ENCODE measurements at regions not wholly inside any gene's neighbourhood (a gene's known extent, or its start where the extent isn't known, plus 50 kb on each side); places are given as distances from the start of the nearest gene placed in this dataset.

GRCh38 chr15:93491291-93491690 lies 402.3 kb upstream of the RGMA start:
- H3K4me2 ChIP-seq, result no peak overlapping the region
- no peak for TF ChIP-seq EZH2 (IDR thresholded peaks at IDR 0.05; ENCODE audit: borderline replicate concordance)
- TF ChIP-seq EZH2phosphoT487 (IDR thresholded peaks at IDR 0.05; ENCODE audit: low read depth, severe bottlenecking, unreplicated experiment), result no peak
- TF ChIP-seq CTCF (IDR thresholded peaks at IDR 0.05; ENCODE audit: poor library complexity), result no peak
- no peaks in the 10 kb centered on the region for H3K9me2 ChIP-seq (replicated peaks; ENCODE audit: insufficient read depth)
- no peaks in the 10 kb centered on the region for H3K9me3 ChIP-seq (ENCODE audit: low read depth)
- H3K27ac ChIP-seq, result no peak overlapping the region
- no peak for DNase-seq (ENCODE audit: low spot score)
- H3K4me1 ChIP-seq (ENCODE audit: insufficient read depth), result no peaks in the 10 kb centered on the region
- no peaks in the 10 kb centered on the region for H3K79me2 ChIP-seq
- 93% methylated on average over 8 of the region's 8 CpGs for WGBS (ENCODE audit: low lambda C conversion rate, missing lambda C conversion rate)
- H3K27me3 ChIP-seq, result no peaks in the 10 kb centered on the region
- H3K4me3 ChIP-seq, result no peak overlapping the region
- no peaks in the 10 kb centered on the region for H3K36me3 ChIP-seq (replicated peaks; ENCODE audit: insufficient read depth, low read depth)
- no peaks in the 10 kb centered on the region for H4K20me1 ChIP-seq (ENCODE audit: insufficient read depth, poor library complexity, severe bottlenecking)
- H2AFZ ChIP-seq, result no peak overlapping the region

GRCh38 chr15:93488296-93488713 lies 399.3 kb upstream of the RGMA start:
- no peak overlapping the region for H2AFZ ChIP-seq
- DNase-seq (ENCODE audit: low spot score), result no peak
- no peak for TF ChIP-seq EZH2 (IDR thresholded peaks at IDR 0.05; ENCODE audit: borderline replicate concordance)
- TF ChIP-seq EZH2phosphoT487 (IDR thresholded peaks at IDR 0.05; ENCODE audit: low read depth, severe bottlenecking, unreplicated experiment), result no peak
- TF ChIP-seq CTCF (IDR thresholded peaks at IDR 0.05; ENCODE audit: poor library complexity), result no peak
- WGBS (ENCODE audit: low lambda C conversion rate, missing lambda C conversion rate), result 87% methylated on average over 5 of the region's 5 CpGs
- H3K4me3 ChIP-seq, result no peak overlapping the region
- no peaks in the 10 kb centered on the region for H3K36me3 ChIP-seq (replicated peaks; ENCODE audit: insufficient read depth, low read depth)
- no peak overlapping the region for H3K27ac ChIP-seq
- no peaks in the 10 kb centered on the region for H3K4me1 ChIP-seq (ENCODE audit: insufficient read depth)
- no peaks in the 10 kb centered on the region for H4K20me1 ChIP-seq (ENCODE audit: insufficient read depth, poor library complexity, severe bottlenecking)
- no peaks in the 10 kb centered on the region for H3K9me3 ChIP-seq (ENCODE audit: low read depth)
- H3K79me2 ChIP-seq, result no peaks in the 10 kb centered on the region
- H3K4me2 ChIP-seq, result no peak overlapping the region
- no peaks in the 10 kb centered on the region for H3K27me3 ChIP-seq
- no peaks in the 10 kb centered on the region for H3K9me2 ChIP-seq (replicated peaks; ENCODE audit: insufficient read depth)

GRCh38 chr15:93486407-93487117 lies 397.6 kb upstream of the RGMA start:
- no peak overlapping the region for H2AFZ ChIP-seq
- DNase-seq (ENCODE audit: low spot score), result no peak
- TF ChIP-seq EZH2phosphoT487 (IDR thresholded peaks at IDR 0.05; ENCODE audit: low read depth, severe bottlenecking, unreplicated experiment) (no peak), EZH2 (IDR thresholded peaks at IDR 0.05; ENCODE audit: borderline replicate concordance) (no peak), CTCF (IDR thresholded peaks at IDR 0.05; ENCODE audit: poor library complexity) (no peak)

More at GRCh38 chr15:93486407-93487117, 397.6 kb upstream of the RGMA start:
- Histone ChIP-seq H3K9me2 (replicated peaks; ENCODE audit: insufficient read depth) (no peaks in the 10 kb centered on the region), H3K27ac (no peak overlapping the region), H4K20me1 (ENCODE audit: insufficient read depth, poor library complexity, severe bottlenecking) (no peaks in the 10 kb centered on the region), H3K4me3 (no peak overlapping the region), H3K36me3 (replicated peaks; ENCODE audit: insufficient read depth, low read depth) (no peaks in the 10 kb centered on the region), H3K4me2 (no peak overlapping the region), H3K79me2 (no peaks in the 10 kb centered on the region), H3K9me3 (ENCODE audit: low read depth) (no peaks in the 10 kb centered on the region), H3K27me3 (no peaks in the 10 kb centered on the region), H3K4me1 (ENCODE audit: insufficient read depth) (no peaks in the 10 kb centered on the region)
- WGBS (ENCODE audit: low lambda C conversion rate, missing lambda C conversion rate), result 95% methylated on average over 12 of the region's 13 CpGs

All from hepatocyte (in vitro differentiated cells).